ENCODE measurements at regions not wholly inside any gene's neighbourhood (a gene's known extent, or its start where the extent isn't known, plus 50 kb on each side); places are given as distances from the start of the nearest gene placed in this dataset.
"Not testable (repeated sequence)": the region's sequence is repeated elsewhere in the genome, so short reads cannot be mapped to it uniquely, and the experiment has no call there.

GRCh38 chr14:105951399-105951798 is 425.0 kb downstream of the TMEM121 start:
- Histone ChIP-seq H3K9me3 (ENCODE audit: control insufficient read depth in 4 of 4, insufficient read depth in 3 of 4, low read length in 3 of 4) (peaks cover 0 to 7% (median 1%) of the 10 kb centered on the region in 4 donors), H3K4me3 (no peak overlapping the region), H3K27me3 (ENCODE audit: control insufficient read depth in 3 of 3, insufficient read depth in 3 of 3, low read length in 2 of 3) (no peaks in the 10 kb centered on the region), H3K9ac (ENCODE audit: insufficient read depth in 1 of 2, low read length in 2 of 2) (no peak overlapping the region), H3K36me3 (ENCODE audit: control insufficient read depth in 4 of 4, insufficient read depth in 4 of 4, low read length in 4 of 4) (no peaks in the 10 kb centered on the region), H3K27ac (ENCODE audit: low read depth in 1 of 2, low read length in 1 of 2) (no peak overlapping the region), H3K4me1 (ENCODE audit: control insufficient read depth in 5 of 5, insufficient read depth in 5 of 5, low read length in 5 of 5) (no peaks in the 10 kb centered on the region)
- DNase-seq (no peak), ATAC-seq (ENCODE audit: insufficient read depth, low FRiP score) (no peak)
- WGBS, 2 donors: 65 to 79% methylated on average over 5 of the region's 5 CpGs
- TF ChIP-seq CTCF (IDR thresholded peaks at IDR 0.05; ENCODE audit: control extremely low read depth, extremely low read depth): no peak

GRCh38 chr14:105952222-105952621 is 425.8 kb downstream of the TMEM121 start:
- 80 to 93% methylated on average over 5 of the region's 5 CpGs for WGBS, 2 donors
- no peak for ATAC-seq (ENCODE audit: insufficient read depth, low FRiP score)

GRCh38 chr14:105952826-105953225 is 426.4 kb downstream of the TMEM121 start:
- no peaks in the 10 kb centered on the region for H3K36me3 ChIP-seq (ENCODE audit: control insufficient read depth in 4 of 4, insufficient read depth in 4 of 4, low read length in 4 of 4)
- H3K9ac ChIP-seq (ENCODE audit: insufficient read depth in 1 of 2, low read length in 2 of 2): no peak overlapping the region
- no peaks in the 10 kb centered on the region for H3K4me1 ChIP-seq (ENCODE audit: control insufficient read depth in 5 of 5, insufficient read depth in 5 of 5, low read length in 5 of 5)
- 66 to 85% methylated on average over 1 of the region's 1 CpG for WGBS, 2 donors
- DNase-seq (no peak), ATAC-seq (ENCODE audit: insufficient read depth, low FRiP score) (no peak)
- no peak overlapping the region for H3K4me3 ChIP-seq
- peaks cover 0 to 7% (median 1%) of the 10 kb centered on the region in 4 donors for H3K9me3 ChIP-seq (ENCODE audit: control insufficient read depth in 4 of 4, insufficient read depth in 3 of 4, low read length in 3 of 4)
- TF ChIP-seq CTCF (IDR thresholded peaks at IDR 0.05; ENCODE audit: control extremely low read depth, extremely low read depth): no peak
- H3K27me3 ChIP-seq (ENCODE audit: control insufficient read depth in 3 of 3, insufficient read depth in 3 of 3, low read length in 2 of 3): no peaks in the 10 kb centered on the region
- no peak overlapping the region for H3K27ac ChIP-seq (ENCODE audit: low read depth in 1 of 2, low read length in 1 of 2)

More at GRCh38 chr14:105952222-105952621, 425.8 kb downstream of the TMEM121 start:
- no peak for TF ChIP-seq CTCF (IDR thresholded peaks at IDR 0.05; ENCODE audit: control extremely low read depth, extremely low read depth)
- no peak overlapping the region for H3K27ac ChIP-seq (ENCODE audit: low read depth in 1 of 2, low read length in 1 of 2)
- H3K9ac ChIP-seq (ENCODE audit: insufficient read depth in 1 of 2, low read length in 2 of 2): no peak overlapping the region
- no peaks in the 10 kb centered on the region for H3K4me1 ChIP-seq (ENCODE audit: control insufficient read depth in 5 of 5, insufficient read depth in 5 of 5, low read length in 5 of 5)
- peaks cover 0 to 7% (median 1%) of the 10 kb centered on the region in 4 donors for H3K9me3 ChIP-seq (ENCODE audit: control insufficient read depth in 4 of 4, insufficient read depth in 3 of 4, low read length in 3 of 4)
- no peak overlapping the region for H3K4me3 ChIP-seq
- no peak for DNase-seq
- H3K27me3 ChIP-seq (ENCODE audit: control insufficient read depth in 3 of 3, insufficient read depth in 3 of 3, low read length in 2 of 3): no peaks in the 10 kb centered on the region
- no peaks in the 10 kb centered on the region for H3K36me3 ChIP-seq (ENCODE audit: control insufficient read depth in 4 of 4, insufficient read depth in 4 of 4, low read length in 4 of 4)

GRCh38 chr14:105961625-105962024 is 435.2 kb downstream of the TMEM121 start:
- WGBS, 2 donors: 81 to 86% methylated on average over 6 of the region's 6 CpGs
- ATAC-seq (ENCODE audit: insufficient read depth, low FRiP score); H3K9ac ChIP-seq (ENCODE audit: insufficient read depth in 1 of 2, low read length in 2 of 2); H3K9me3 ChIP-seq (ENCODE audit: control insufficient read depth in 4 of 4, insufficient read depth in 3 of 4, low read length in 3 of 4); DNase-seq; H3K4me1 ChIP-seq (ENCODE audit: control insufficient read depth in 5 of 5, insufficient read depth in 5 of 5, low read length in 5 of 5); H3K36me3 ChIP-seq (ENCODE audit: control insufficient read depth in 4 of 4, insufficient read depth in 4 of 4, low read length in 4 of 4); H3K27ac ChIP-seq (ENCODE audit: low read depth in 1 of 2, low read length in 1 of 2); H3K4me3 ChIP-seq; H3K27me3 ChIP-seq (ENCODE audit: control insufficient read depth in 3 of 3, insufficient read depth in 3 of 3, low read length in 2 of 3): not testable (repeated sequence)
